Panc1 (cell line): ENCODE measurements at regions not wholly inside any gene's neighbourhood (a gene's known extent, or its start where the extent isn't known, plus 50 kb on each side); places are given as distances from the start of the nearest gene placed in this dataset.

ENCODE experiments used
- ATAC-seq: fragments of 200-7000 bp; cut with Tn5 transposase; 2 replicates; pipeline ENCODE4 v1.9.1; 2020; ENCODE audit warnings: mild to moderate bottlenecking, moderate library complexity
- BruUV-seq: library from RNA; stranded (reverse); fragments of 400-500 nt; replicated peaks from 2 replicates; lab custom pipeline; 2021; lab: Mats Ljungman, UMichigan
- CTCF ChIA-PET: fragments of 300-600 bp; sonication (Branson Sonifier 250); formaldehyde crosslinking; loops from one replicate; lab custom pipeline; 2022; ENCODE audit warnings: antibody characterized with exemption; lab: Charles Lee
- POLR2A ChIA-PET: fragments of 300-600 bp; sonication (Branson Sonifier 250); formaldehyde crosslinking; loops from one replicate; lab custom pipeline; 2022; ENCODE audit warnings: antibody characterized with exemption; lab: Charles Lee
- DNase-seq: peaks from one replicate; pipeline ENCODE4 v3.0.0-alpha.2; 2010; ENCODE audit warnings: low read depth, low spot score
- H3K27ac ChIP-seq: 2 replicates; pipeline ENCODE4 v1.5.1; 2011; ENCODE audit warnings: mild to moderate bottlenecking, low read length, inconsistent platforms
- H3K27me3 ChIP-seq: fragments of 200-500 bp; sonication (Bioruptor generic); 2 replicates; pipeline ENCODE4 v1.6.0; 2014; ENCODE audit warnings: low read length, inconsistent platforms; ENCODE audit not compliant: control insufficient read depth, insufficient read depth
- H3K36me3 ChIP-seq: fragments of 200-500 bp; sonication (Bioruptor generic); 2 replicates; pipeline ENCODE4 v1.5.1; 2014; ENCODE audit warnings: inconsistent platforms, mild to moderate bottlenecking, low read length, moderate library complexity; ENCODE audit not compliant: control insufficient read depth, insufficient read depth
- H3K4me1 ChIP-seq: 2 replicates; pipeline ENCODE4 v1.5.1; 2011; ENCODE audit warnings: inconsistent platforms, mild to moderate bottlenecking, low read length, moderate library complexity; ENCODE audit not compliant: control insufficient read depth, insufficient read depth
- H3K4me3 ChIP-seq, 2 experiments: 2 replicates each; pipeline ENCODE4 v1.5.1; 2011 to 2012; ENCODE audit warnings: low read depth in 2 of 2, low read length in 2 of 2, mild to moderate bottlenecking in 2 of 2, inconsistent platforms in 1 of 2, moderate library complexity in 1 of 2
- H3K9me3 ChIP-seq: fragments of 200-500 bp; sonication (Bioruptor generic); 2 replicates; pipeline ENCODE4 v1.5.1; 2014; ENCODE audit warnings: low read depth, mild to moderate bottlenecking, inconsistent platforms, low read length, moderate library complexity; ENCODE audit not compliant: control insufficient read depth, insufficient read depth
- CTCF ChIP-seq: fragments of 450-650 bp; IDR thresholded peaks from 2 replicates; pipeline ENCODE4 v1.5.1; 2017; ENCODE audit warnings: mild to moderate bottlenecking
- POLR2AphosphoS5 ChIP-seq: IDR thresholded peaks from 2 replicates; pipeline ENCODE4 v1.6.1; 2012; ENCODE audit warnings: mild to moderate bottlenecking, low read depth, low read length, moderate library complexity
- REST ChIP-seq, 2 experiments: IDR thresholded peaks; 2 replicates each; pipeline ENCODE4 v1.6.1; 2011 to 2012; ENCODE audit warnings: low read depth in 2 of 2, control low read depth in 1 of 2, low read length in 1 of 2, mild to moderate bottlenecking in 1 of 2, moderate library complexity in 1 of 2; ENCODE audit not compliant: insufficient read depth in 1 of 2
- SIN3A ChIP-seq: IDR thresholded peaks from 2 replicates; pipeline ENCODE4 v1.6.1; 2012; ENCODE audit warnings: low read depth, mild to moderate bottlenecking, low read length, moderate library complexity, borderline replicate concordance; ENCODE audit not compliant: insufficient read depth
- TCF7L2 ChIP-seq: IDR thresholded peaks from 2 replicates; pipeline ENCODE4 v1.6.1; 2011; ENCODE audit warnings: mild to moderate bottlenecking, low read depth, low read length, inconsistent platforms
- in situ Hi-C: cut with HindIII; loops from 2 replicates; pipeline ENCODE4 v1.10.0; 2016; ENCODE audit warnings: low sequenced_read_pairs, low pct_unique_long_range_greater_than_20kb
- intact Hi-C: fragments of 100-400 bp; cut with micrococcal nuclease; formaldehyde crosslinking; loops from one replicate; pipeline ENCODE4 v1.10.0; 2022; ENCODE audit not compliant: unreplicated experiment

GRCh38 chr6:99114769-99115406, 167.1 kb upstream of the FBXL4 start:
- Histone ChIP-seq H3K4me1 (no peaks in the 10 kb centered on the region), H3K9me3 (no peaks in the 10 kb centered on the region), H3K27ac (no peak overlapping the region), H3K4me3 (no peak overlapping the region), H3K36me3 (no peaks in the 10 kb centered on the region), H3K27me3 (peaks cover 16% of the 10 kb centered on the region)
- DNase-seq (no peak), ATAC-seq (no peak)
- no TSS peak for BruUV-seq
- intact Hi-C loops (loop anchor here (5.0 kb wide), 1 partner anchor 268 kb away; no protein-coding TSS in a partner anchor), in situ Hi-C loops (no loop called here)
- TF ChIP-seq TCF7L2 (no peak), POLR2AphosphoS5 (no peak), CTCF (no peak), REST (IDR thresholded peaks at IDR 0.05; ENCODE audit: insufficient read depth in 1 of 2, low read depth in 2 of 2, low read length in 1 of 2) (no peak), SIN3A (no peak)
- CTCF ChIA-PET, result no interaction called here
- POLR2A ChIA-PET, result interaction anchor here (0.7 kb wide), 1 partner anchor 180 kb away, joined by 9 read pairs; no protein-coding TSS in a partner anchor

GRCh38 chr6:99111590-99111989, 163.8 kb upstream of the FBXL4 start:
- Histone ChIP-seq H3K4me3 (no peak overlapping the region), H3K27me3 (peaks cover 14% of the 10 kb centered on the region), H3K36me3 (no peaks in the 10 kb centered on the region), H3K9me3 (no peaks in the 10 kb centered on the region), H3K4me1 (no peaks in the 10 kb centered on the region), H3K27ac (no peak overlapping the region)
- POLR2A ChIA-PET, result no interaction called here
- CTCF ChIA-PET, result no interaction called here
- no peak for ATAC-seq
- intact Hi-C loops, result no loop called here
- no peak for TF ChIP-seq REST (IDR thresholded peaks at IDR 0.05; ENCODE audit: insufficient read depth in 1 of 2, low read depth in 2 of 2, low read length in 1 of 2)
- TF ChIP-seq TCF7L2, result no peak
- TF ChIP-seq CTCF, result no peak
- TF ChIP-seq POLR2AphosphoS5, result no peak
- no peak for TF ChIP-seq SIN3A
- in situ Hi-C loops, result no loop called here
- DNase-seq, result no peak
- BruUV-seq, result no TSS peak
